SK-MEL-5 (cell line): ENCODE measurements at regions not wholly inside any gene's neighbourhood (a gene's known extent, or its start where the extent isn't known, plus 50 kb on each side); places are given as distances from the start of the nearest gene placed in this dataset.
"Not testable (repeated sequence)": the region's sequence is repeated elsewhere in the genome, so short reads cannot be mapped to it uniquely, and the experiment has no call there.

Source experiments
- DNase-seq: peaks from one replicate; pipeline ENCODE4 v3.0.0-alpha.2; 2016; ENCODE audit warnings: low read depth, low spot score
- in situ Hi-C: cut with HindIII; loops from 2 replicates; pipeline ENCODE4 v1.10.0; 2016; ENCODE audit warnings: low sequenced_read_pairs, high pct_unique_total_duplicates, low pct_unique_long_range_greater_than_20kb

GRCh38 chr2:111532682-111533556 is 351.1 kb downstream of the ANAPC1 start:
- in situ Hi-C loops, DNase-seq: not testable (repeated sequence)

GRCh38 chr2:111533557-111534247 is 350.3 kb downstream of the ANAPC1 start:
- peak; percentile 13 for DNase-seq

DNA sequence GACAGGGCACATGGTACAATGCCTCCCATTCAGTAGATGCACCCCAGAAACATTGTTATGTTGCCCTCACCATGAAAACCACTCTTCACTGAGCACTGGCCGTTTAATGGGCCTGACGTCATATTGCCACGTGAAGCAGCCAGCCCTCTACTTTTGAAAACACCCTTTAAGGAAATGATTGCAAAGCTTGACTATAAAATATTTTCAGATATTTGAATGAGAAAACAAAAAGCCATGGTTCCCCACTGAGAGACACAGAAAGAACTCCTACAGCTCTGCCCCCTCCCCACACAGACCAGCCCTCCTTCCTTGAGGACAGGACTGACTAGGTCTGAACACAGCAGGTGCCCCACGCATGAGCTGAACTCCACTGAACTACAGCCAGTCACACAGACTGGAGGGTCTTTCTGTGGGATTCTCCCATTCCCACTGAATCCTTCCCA is 349.1 kb downstream of the ANAPC1 start:
- in situ Hi-C loops, result no loop called here
- peak; percentile 97 for DNase-seq

More at GRCh38 chr2:111533557-111534247, 350.3 kb downstream of the ANAPC1 start:
- in situ Hi-C loops, result not testable (repeated sequence)

DNA sequence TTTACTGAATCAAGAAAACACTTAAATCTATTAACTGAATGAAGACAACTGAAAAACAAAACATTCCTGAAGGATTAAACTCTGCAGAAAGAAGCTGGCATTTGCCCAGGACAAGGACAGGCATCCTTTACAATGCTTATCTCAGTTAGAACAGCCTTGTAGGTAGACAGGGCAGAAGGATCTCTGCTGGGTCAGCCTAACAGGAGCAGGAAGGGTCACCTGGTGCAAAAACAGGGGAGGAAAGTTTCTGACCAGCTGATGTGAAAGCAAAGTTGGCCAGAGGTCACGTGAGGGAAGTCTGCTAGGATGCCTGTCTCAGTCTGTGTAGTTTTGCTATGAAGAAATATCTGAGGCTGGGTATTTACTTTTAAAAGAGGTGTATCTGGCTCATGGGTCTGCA is 348.6 kb downstream of the ANAPC1 start:
- peak; percentile 50 for DNase-seq
- in situ Hi-C loops, result no loop called here

- in situ Hi-C loops, result no loop called here
- no peak for DNase-seq
Observed at GRCh38 chr2:111537078-111537655, 346.8 kb downstream of the ANAPC1 start.

GRCh38 chr2:111539991-111540390 is 344.0 kb downstream of the ANAPC1 start:
- DNase-seq, in situ Hi-C loops: not testable (repeated sequence)

GRCh38 chr2:111542120-111542774 is 341.7 kb downstream of the ANAPC1 start:
- in situ Hi-C loops, DNase-seq: not testable (repeated sequence)

DNA sequence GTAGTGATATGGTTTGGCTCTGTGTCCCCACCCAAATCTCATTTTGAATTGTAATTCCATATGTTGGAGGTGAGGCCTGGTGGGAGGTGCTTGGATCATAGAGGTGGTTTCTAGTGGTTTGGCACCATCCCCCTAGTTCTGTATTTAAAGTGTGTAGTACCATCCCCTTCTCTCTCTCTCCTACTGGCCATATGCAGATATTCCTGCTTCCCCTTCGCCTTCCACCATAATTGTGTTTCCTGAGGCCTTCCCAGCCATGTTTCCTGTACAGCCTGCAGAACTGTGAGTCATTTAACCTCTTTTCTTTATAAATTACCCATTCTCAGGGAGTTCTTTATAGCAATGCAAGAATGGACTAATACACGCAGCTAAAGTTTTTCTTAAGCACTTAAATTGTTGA is 340.0 kb downstream of the ANAPC1 start:
- DNase-seq, in situ Hi-C loops: not testable (repeated sequence)

GRCh38 chr2:111545723-111546431 is 338.1 kb downstream of the ANAPC1 start:
- in situ Hi-C loops, DNase-seq: not testable (repeated sequence)

DNA sequence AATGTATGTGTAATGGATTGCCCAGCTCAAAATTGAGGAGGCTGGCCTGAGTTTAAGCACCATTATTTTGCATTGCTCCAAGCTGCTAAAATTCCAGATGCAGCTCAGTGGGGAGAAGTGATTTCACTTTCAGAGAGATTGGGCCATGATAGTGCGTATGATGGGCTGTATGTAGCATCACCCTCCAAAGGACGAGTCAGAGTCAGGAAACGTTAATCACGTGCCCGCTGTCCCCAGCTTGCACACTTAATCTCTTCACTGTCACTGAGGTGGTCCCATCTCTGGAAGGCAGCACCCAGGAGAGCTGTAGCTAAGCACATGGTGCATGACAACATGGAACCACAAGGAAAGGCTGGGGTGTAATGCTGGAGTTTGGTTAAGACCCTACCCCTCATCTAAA is 337.4 kb downstream of the ANAPC1 start:
- in situ Hi-C loops, DNase-seq: not testable (repeated sequence)

- in situ Hi-C loops, result not testable (repeated sequence)
Observed at GRCh38 chr2:111549174-111549573, 334.8 kb downstream of the ANAPC1 start.

GRCh38 chr2:111551428-111551827 is 332.6 kb downstream of the ANAPC1 start:
- in situ Hi-C loops, DNase-seq: not testable (repeated sequence)

More at GRCh38 chr2:111549174-111549573, 334.8 kb downstream of the ANAPC1 start:
- DNase-seq, result not testable (repeated sequence)

DNA sequence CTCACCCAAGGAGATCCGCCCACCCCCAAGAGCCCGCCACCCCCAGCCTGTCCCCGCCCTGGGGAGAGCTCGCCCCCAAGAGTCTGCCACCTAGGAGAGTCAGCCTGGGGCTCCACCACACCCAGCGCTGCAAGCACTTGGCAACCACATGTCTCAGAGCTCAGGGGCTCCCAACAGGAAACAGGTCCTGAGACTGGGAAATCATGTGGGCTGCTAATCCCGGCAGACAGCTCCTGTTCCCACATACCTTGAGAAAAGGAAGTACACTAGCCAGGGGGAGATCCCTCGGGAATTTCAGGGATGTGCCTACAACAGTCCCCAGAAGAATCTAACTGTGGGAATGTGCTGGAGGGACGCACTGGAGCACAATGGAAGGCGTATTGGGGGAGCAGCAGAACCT is 331.4 kb downstream of the ANAPC1 start:
- DNase-seq, in situ Hi-C loops: not testable (repeated sequence)

DNA sequence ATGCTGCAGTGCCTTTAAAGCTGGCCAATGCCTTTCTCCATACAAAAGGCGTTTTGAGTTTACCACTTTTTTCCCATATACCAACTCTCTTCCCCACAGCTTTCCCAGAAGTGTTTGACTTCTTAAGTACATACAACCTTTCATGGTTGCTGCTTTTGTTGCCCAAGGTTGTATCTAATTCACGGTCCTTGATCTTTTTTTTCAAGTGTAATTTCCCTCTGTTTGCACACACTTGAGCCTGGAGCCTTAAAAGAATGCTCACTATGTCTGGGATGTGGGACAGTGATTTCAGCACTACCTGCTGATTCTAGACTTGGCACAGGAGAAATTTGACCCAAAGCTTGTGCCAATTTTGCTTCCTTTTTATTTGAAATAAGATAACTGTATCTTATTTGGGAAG is 324.7 kb downstream of the ANAPC1 start:
- DNase-seq, in situ Hi-C loops: not testable (repeated sequence)

- DNase-seq, in situ Hi-C loops: not testable (repeated sequence)
Observed at GRCh38 chr2:111559814-111560213, 324.2 kb downstream of the ANAPC1 start.

DNA sequence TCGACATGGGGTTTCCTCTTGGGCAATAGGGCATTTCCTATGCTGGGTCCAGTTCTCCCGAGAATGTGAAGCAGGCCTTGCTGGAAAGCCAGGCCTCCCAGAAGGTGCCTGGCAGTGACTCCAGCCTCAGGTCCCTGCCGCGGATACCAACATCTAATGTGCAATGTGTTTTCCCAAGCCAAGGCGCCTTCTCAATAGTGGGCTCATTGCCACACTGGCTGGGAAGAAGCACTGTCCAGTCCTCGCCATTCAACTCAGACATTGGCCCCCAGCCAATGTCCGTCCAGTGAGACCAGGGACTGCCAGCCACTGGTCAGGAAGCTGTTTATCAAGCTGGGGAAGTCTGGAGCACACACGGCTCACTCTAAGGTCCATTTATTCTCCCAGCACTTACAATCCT is 317.9 kb downstream of the ANAPC1 start:
- in situ Hi-C loops, DNase-seq: not testable (repeated sequence)

- DNase-seq, in situ Hi-C loops: not testable (repeated sequence)
Observed at GRCh38 chr2:111567233-111567632, 316.8 kb downstream of the ANAPC1 start.
